HUES6 (cell line): ENCODE measurements at regions not wholly inside any gene's neighbourhood (a gene's known extent, or its start where the extent isn't known, plus 50 kb on each side); places are given as distances from the start of the nearest gene placed in this dataset.

Source experiments
- H3K27ac ChIP-seq: 2 replicates; pipeline ENCODE4 v1.7.0; 2013; ENCODE audit warnings: low read depth, mild to moderate bottlenecking, low read length, inconsistent platforms
- H3K27me3 ChIP-seq: 2 replicates; pipeline ENCODE4 v1.6.1; 2013; ENCODE audit warnings: low read length; ENCODE audit not compliant: control insufficient read depth, insufficient read depth
- H3K36me3 ChIP-seq: 2 replicates; pipeline ENCODE4 v1.6.1; 2013; ENCODE audit warnings: low read length; ENCODE audit not compliant: control insufficient read depth, insufficient read depth
- H3K4me1 ChIP-seq: 2 replicates; pipeline ENCODE4 v1.6.1; 2013; ENCODE audit warnings: low read length; ENCODE audit not compliant: control insufficient read depth, insufficient read depth
- H3K4me3 ChIP-seq: 2 replicates; pipeline ENCODE4 v1.5.1; 2013; ENCODE audit warnings: low read depth, low read length
- H3K9ac ChIP-seq: one replicate; pipeline ENCODE4 v1.6.1; 2013; ENCODE audit warnings: mild to moderate bottlenecking, low read length
- H3K9me3 ChIP-seq: 2 replicates; pipeline ENCODE4 v1.6.1; 2013; ENCODE audit warnings: low read depth, low read length; ENCODE audit not compliant: control insufficient read depth, insufficient read depth

GRCh38 chr5:88389338-88390095, 120.9 kb upstream of the TMEM161B start:
- Histone ChIP-seq H3K4me3 (no peak overlapping the region), H3K9me3 (no peaks in the 10 kb centered on the region), H3K4me1 (peaks cover 73% of the 10 kb centered on the region), H3K36me3 (no peaks in the 10 kb centered on the region), H3K27ac (peak overlapping the region; percentile 81), H3K9ac (peak overlapping the region; percentile 57), H3K27me3 (no peaks in the 10 kb centered on the region)

- Histone ChIP-seq H3K4me3 (no peak overlapping the region), H3K36me3 (no peaks in the 10 kb centered on the region), H3K27ac (peak overlapping the region; percentile 81), H3K4me1 (peaks cover 65% of the 10 kb centered on the region), H3K9ac (peak overlapping the region; percentile 57), H3K27me3 (no peaks in the 10 kb centered on the region), H3K9me3 (no peaks in the 10 kb centered on the region)
Measured at GRCh38 chr5:88388476-88389337, 120.1 kb upstream of the TMEM161B start.

GRCh38 chr5:88384886-88385285, 116.2 kb upstream of the TMEM161B start:
- H3K27me3 ChIP-seq, result no peaks in the 10 kb centered on the region
- peaks cover 10% of the 10 kb centered on the region; the same call in 1 of the 2 replicates for H3K9me3 ChIP-seq
- H3K9ac ChIP-seq, result no peak overlapping the region
- no peak overlapping the region for H3K4me3 ChIP-seq
- peaks cover 34% of the 10 kb centered on the region for H3K4me1 ChIP-seq
- H3K36me3 ChIP-seq, result no peaks in the 10 kb centered on the region
- no peak overlapping the region for H3K27ac ChIP-seq

- Histone ChIP-seq H3K4me1 (no peaks in the 10 kb centered on the region), H3K9ac (no peak overlapping the region), H3K36me3 (no peaks in the 10 kb centered on the region), H3K4me3 (no peak overlapping the region), H3K27ac (no peak overlapping the region), H3K27me3 (no peaks in the 10 kb centered on the region), H3K9me3 (peaks cover 10% of the 10 kb centered on the region; the same call in 1 of the 2 replicates)
Measured at GRCh38 chr5:88380332-88380731, 111.7 kb upstream of the TMEM161B start.

- Histone ChIP-seq H3K36me3 (no peaks in the 10 kb centered on the region), H3K27ac (no peak overlapping the region), H3K9ac (no peak overlapping the region)
Measured at GRCh38 chr5:88377705-88378656, 109.3 kb upstream of the TMEM161B start.

GRCh38 chr5:88377240-88377639, 108.6 kb upstream of the TMEM161B start:
- Histone ChIP-seq H3K27ac (no peak overlapping the region), H3K36me3 (no peaks in the 10 kb centered on the region), H3K9ac (no peak overlapping the region), H3K9me3 (peaks cover 10% of the 10 kb centered on the region; the same call in 1 of the 2 replicates), H3K27me3 (no peaks in the 10 kb centered on the region), H3K4me1 (no peaks in the 10 kb centered on the region), H3K4me3 (no peak overlapping the region)

More at GRCh38 chr5:88377705-88378656, 109.3 kb upstream of the TMEM161B start:
- H3K9me3 ChIP-seq, result peaks cover 10% of the 10 kb centered on the region; the same call in 1 of the 2 replicates
- no peaks in the 10 kb centered on the region for H3K27me3 ChIP-seq
- no peaks in the 10 kb centered on the region for H3K4me1 ChIP-seq
- no peak overlapping the region for H3K4me3 ChIP-seq

GRCh38 chr5:88376728-88377127, 108.1 kb upstream of the TMEM161B start:
- no peak overlapping the region for H3K9ac ChIP-seq
- H3K4me3 ChIP-seq, result no peak overlapping the region
- H3K4me1 ChIP-seq, result no peaks in the 10 kb centered on the region
- H3K27ac ChIP-seq, result no peak overlapping the region
- H3K27me3 ChIP-seq, result no peaks in the 10 kb centered on the region
- H3K9me3 ChIP-seq, result peaks cover 10% of the 10 kb centered on the region; the same call in 1 of the 2 replicates
- H3K36me3 ChIP-seq, result no peaks in the 10 kb centered on the region

GRCh38 chr5:88374391-88374790, 105.7 kb upstream of the TMEM161B start:
- H3K36me3 ChIP-seq, result no peaks in the 10 kb centered on the region
- no peaks in the 10 kb centered on the region for H3K9me3 ChIP-seq
- no peaks in the 10 kb centered on the region for H3K4me1 ChIP-seq
- H3K27ac ChIP-seq, result no peak overlapping the region
- H3K4me3 ChIP-seq, result no peak overlapping the region
- no peaks in the 10 kb centered on the region for H3K27me3 ChIP-seq
- H3K9ac ChIP-seq, result no peak overlapping the region

GRCh38 chr5:88370824-88371223, 102.2 kb upstream of the TMEM161B start:
- no peaks in the 10 kb centered on the region for H3K27me3 ChIP-seq
- no peaks in the 10 kb centered on the region for H3K4me1 ChIP-seq
- H3K9ac ChIP-seq, result no peak overlapping the region
- no peak overlapping the region for H3K27ac ChIP-seq
- H3K4me3 ChIP-seq, result no peak overlapping the region
- no peaks in the 10 kb centered on the region for H3K36me3 ChIP-seq
- no peaks in the 10 kb centered on the region for H3K9me3 ChIP-seq

GRCh38 chr5:88368201-88368600, 99.6 kb upstream of the TMEM161B start:
- H3K9ac ChIP-seq, result no peak overlapping the region

More at GRCh38 chr5:88368201-88368600, 99.6 kb upstream of the TMEM161B start:
- Histone ChIP-seq H3K36me3 (no peaks in the 10 kb centered on the region), H3K27ac (no peak overlapping the region), H3K27me3 (no peaks in the 10 kb centered on the region), H3K4me3 (no peak overlapping the region), H3K4me1 (peaks cover 4% of the 10 kb centered on the region; the same call in 1 of the 2 replicates), H3K9me3 (no peaks in the 10 kb centered on the region)
